ENCODE measurements at regions not wholly inside any gene's neighbourhood (a gene's known extent, or its start where the extent isn't known, plus 50 kb on each side); places are given as distances from the start of the nearest gene placed in this dataset.
A peak's percentile ranks its signal among the peaks of the same experiment; 100 is the strongest.

- WGBS (ENCODE audit: insufficient coverage, low coverage, missing lambda C conversion rate): 0% methylated on average over 4 of the region's 4 CpGs
- Histone ChIP-seq H3K36me3 (ENCODE audit: control insufficient read depth, insufficient read depth, low read length) (no peaks in the 10 kb centered on the region), H3K4me1 (replicated peaks in 1 of 2; ENCODE audit: control insufficient read depth in 2 of 2, insufficient read depth in 2 of 2, low read length in 2 of 2) (no peaks in the 10 kb centered on the region), H3K79me2 (ENCODE audit: control insufficient read depth, insufficient read depth, low read length) (no peaks in the 10 kb centered on the region), H2AFZ (ENCODE audit: low read depth, low read length) (no peak overlapping the region), H3K4me2 (ENCODE audit: insufficient read depth, low read length) (no peak overlapping the region), H3K4me3 (no peak overlapping the region), H3K9ac (ENCODE audit: insufficient read depth in 1 of 2, low read depth in 2 of 2, low read length in 2 of 2) (no peak overlapping the region), H4K20me1 (replicated peaks; ENCODE audit: control insufficient read depth, insufficient read depth, low read length) (no peaks in the 10 kb centered on the region), H3K27me3 (ENCODE audit: control insufficient read depth in 2 of 2, insufficient read depth in 2 of 2, low read length in 2 of 2) (no peaks in the 10 kb centered on the region; a peak in 1 of 5 replicates), H3K27ac (ENCODE audit: extremely low read depth, low read depth, low read length) (no peak overlapping the region), H3K9me3 (replicated peaks; ENCODE audit: control insufficient read depth, insufficient read depth, low read depth, low read length) (no peaks in the 10 kb centered on the region), H3K9me1 (ENCODE audit: control insufficient read depth, insufficient read depth, low read length) (no peaks in the 10 kb centered on the region)
- intact Hi-C loops (cut with micrococcal nuclease): no loop called here
- POLR2A ChIA-PET: interaction anchor here (1.3 kb wide), 1 partner anchor 11 kb away, joined by 4 read pairs; no protein-coding TSS in a partner anchor
- no peak for FAIRE-seq
- in situ Hi-C loops (cut with MboI): no loop called here
- no peak for ATAC-seq
- CTCF ChIA-PET (ENCODE audit: low intra/inter-chr PET ratio): no interaction called here
- no peak for DNase-seq (ENCODE audit: extremely low read depth in 1 of 4, low spot score in 3 of 4)
- BruUV-seq (replicated peaks): no TSS peak
- TF ChIP-seq MXI1 (IDR thresholded peaks at IDR 0.05; ENCODE audit: low read depth, low read length): no peak
- no peak for TF ChIP-seq ZFP36 (IDR thresholded peaks at IDR 0.05; ENCODE audit: low read depth, low read length, partially characterized antibody)
- TF ChIP-seq CGGBP1 (CRISPR knock-in tag; IDR thresholded peaks at IDR 0.05): no peak
- TF ChIP-seq RBM25 (IDR thresholded peaks at IDR 0.05; ENCODE audit: low read depth, low read length, severe bottlenecking): peak; percentile 17
Observed at GRCh38 chr16:9622268-9622667, 530.8 kb downstream of the HAPSTR1 start.

GRCh38 chr16:9625122-9625521 is 533.7 kb downstream of the HAPSTR1 start:
- in situ Hi-C loops (cut with MboI) (no loop called here), intact Hi-C loops (cut with micrococcal nuclease) (no loop called here)
- H3K9me3 ChIP-seq (replicated peaks; ENCODE audit: control insufficient read depth, insufficient read depth, low read depth, low read length): no peaks in the 10 kb centered on the region
- H3K36me3 ChIP-seq (ENCODE audit: control insufficient read depth, insufficient read depth, low read length): no peaks in the 10 kb centered on the region
- WGBS (ENCODE audit: insufficient coverage, low coverage, missing lambda C conversion rate): 0% methylated on average over 2 of the region's 2 CpGs
- H3K9ac ChIP-seq (ENCODE audit: insufficient read depth in 1 of 2, low read depth in 2 of 2, low read length in 2 of 2): no peak overlapping the region
- ChIA-PET POLR2A (no interaction called here), CTCF (ENCODE audit: low intra/inter-chr PET ratio) (no interaction called here)
- TF ChIP-seq ZBTB43 (CRISPR knock-in tag; IDR thresholded peaks at IDR 0.05): no peak
- no peak for TF ChIP-seq SP1 (CRISPR knock-in tag; IDR thresholded peaks at IDR 0.05)
- TF ChIP-seq NFXL1 (CRISPR knock-in tag; IDR thresholded peaks at IDR 0.05): no peak
- no peak for TF ChIP-seq RB1 (IDR thresholded peaks at IDR 0.05; ENCODE audit: low read depth)
- H3K27ac ChIP-seq (ENCODE audit: extremely low read depth, low read depth, low read length): no peak overlapping the region
- H4K20me1 ChIP-seq (replicated peaks; ENCODE audit: control insufficient read depth, insufficient read depth, low read length): no peaks in the 10 kb centered on the region
- no peaks in the 10 kb centered on the region for H3K9me1 ChIP-seq (ENCODE audit: control insufficient read depth, insufficient read depth, low read length)
- H3K4me2 ChIP-seq (ENCODE audit: insufficient read depth, low read length): no peak overlapping the region
- H3K4me1 ChIP-seq (replicated peaks in 1 of 2; ENCODE audit: control insufficient read depth in 2 of 2, insufficient read depth in 2 of 2, low read length in 2 of 2): no peaks in the 10 kb centered on the region
- no peak overlapping the region for H3K4me3 ChIP-seq
- no peak overlapping the region for H2AFZ ChIP-seq (ENCODE audit: low read depth, low read length)
- no peaks in the 10 kb centered on the region for H3K27me3 ChIP-seq (ENCODE audit: control insufficient read depth in 2 of 2, insufficient read depth in 2 of 2, low read length in 2 of 2)
- FAIRE-seq: no peak
- no peaks in the 10 kb centered on the region for H3K79me2 ChIP-seq (ENCODE audit: control insufficient read depth, insufficient read depth, low read length)
- BruUV-seq (replicated peaks): no TSS peak
- no peak for DNase-seq (ENCODE audit: extremely low read depth in 1 of 4, low spot score in 3 of 4)
- no peak for ATAC-seq
